Natural killer cell treated with Interleukin-12 subunit alpha and Interleukin-12 subunit beta and Interleukin-15 and Interleukin-18, amount 100 ng/mL, for 72 hours (primary cell): ENCODE measurements at regions not wholly inside any gene's neighbourhood (a gene's known extent, or its start where the extent isn't known, plus 50 kb on each side); places are given as distances from the start of the nearest gene placed in this dataset.

Source experiments
- ATAC-seq, 2 donors: fragments of 150-1000 bp; cut with Tn5 transposase in 1 of 2; sonication (Bioruptor Pico), chemical (Tn5 transposase) in 1 of 2; 2 replicates each; pipeline ENCODE4 v1.10.0; 2021
- DNase-seq: peaks from one replicate; pipeline ENCODE4 v3.0.0; 2022; ENCODE audit warnings: low spot score
- H3K27ac Mint-ChIP-seq, 2 donors: 1 replicate in 1 of 2; 2 replicates in 1 of 2; pipeline ENCODE4 v1.8.0; 2022; ENCODE audit warnings: mixed read lengths in 2 of 2, mild to moderate bottlenecking in 1 of 2, moderate library complexity in 1 of 2
- H3K27me3 Mint-ChIP-seq, 2 donors: 1 replicate in 1 of 2; 2 replicates in 1 of 2; pipeline ENCODE4 v1.8.0; 2022; ENCODE audit warnings: mixed read lengths in 2 of 2
- H3K36me3 Mint-ChIP-seq: one replicate; pipeline ENCODE4 v1.8.0; 2022; ENCODE audit warnings: mixed read lengths
- H3K4me1 Mint-ChIP-seq, 2 donors: 1 replicate in 1 of 2; 2 replicates in 1 of 2; pipeline ENCODE4 v1.8.0; 2022; ENCODE audit warnings: low read depth in 2 of 2, mixed read lengths in 2 of 2, mild to moderate bottlenecking in 1 of 2
- H3K4me3 Mint-ChIP-seq: one replicate; pipeline ENCODE4 v1.8.0; 2022; ENCODE audit warnings: mixed read lengths
- H3K9me3 Mint-ChIP-seq: 2 replicates; pipeline ENCODE4 v1.8.0; 2022; ENCODE audit warnings: mixed read lengths

- H3K27ac Mint-ChIP-seq = no peak overlapping the region
- H3K36me3 Mint-ChIP-seq = no peaks in the 10 kb centered on the region
- peaks cover 17% of the 10 kb centered on the region for H3K9me3 Mint-ChIP-seq
- no peak overlapping the region for H3K4me3 Mint-ChIP-seq
- no peaks in the 10 kb centered on the region for H3K27me3 Mint-ChIP-seq
- ATAC-seq (no peak), DNase-seq (no peak)
- no peaks in the 10 kb centered on the region for H3K4me1 Mint-ChIP-seq
These were observed 289.1 kb downstream of the RMST start for GRCh38 chr12:97751704-97752103.

- H3K27me3 Mint-ChIP-seq = no peaks in the 10 kb centered on the region
- no peaks in the 10 kb centered on the region for H3K4me1 Mint-ChIP-seq
These were observed 289.5 kb downstream of the RMST start for GRCh38 chr12:97752129-97752528.

GRCh38 chr12:97753332-97753731, 290.7 kb downstream of the RMST start:
- H3K4me1 Mint-ChIP-seq = no peaks in the 10 kb centered on the region
- DNase-seq = no peak
- no peak for ATAC-seq
- no peaks in the 10 kb centered on the region for H3K27me3 Mint-ChIP-seq
- H3K9me3 Mint-ChIP-seq = peaks cover 11% of the 10 kb centered on the region
- H3K36me3 Mint-ChIP-seq = no peaks in the 10 kb centered on the region
- H3K4me3 Mint-ChIP-seq = no peak overlapping the region
- H3K27ac Mint-ChIP-seq = no peak overlapping the region

More at GRCh38 chr12:97752129-97752528, 289.5 kb downstream of the RMST start:
- DNase-seq (no peak), ATAC-seq (no peak)
- Mint-ChIP-seq H3K27ac (no peak overlapping the region), H3K9me3 (peaks cover 17% of the 10 kb centered on the region), H3K36me3 (no peaks in the 10 kb centered on the region), H3K4me3 (no peak overlapping the region)

- H3K27me3 Mint-ChIP-seq = no peaks in the 10 kb centered on the region
- no peaks in the 10 kb centered on the region for H3K4me1 Mint-ChIP-seq
These were observed 291.7 kb downstream of the RMST start for GRCh38 chr12:97754306-97754705.

GRCh38 chr12:97756066-97756666, 293.6 kb downstream of the RMST start:
- H3K4me3 Mint-ChIP-seq = no peak overlapping the region
- no peaks in the 10 kb centered on the region for H3K36me3 Mint-ChIP-seq

More at GRCh38 chr12:97754306-97754705, 291.7 kb downstream of the RMST start:
- H3K27ac Mint-ChIP-seq = no peak overlapping the region
- H3K9me3 Mint-ChIP-seq = peaks cover 11% of the 10 kb centered on the region
- no peak overlapping the region for H3K4me3 Mint-ChIP-seq
- H3K36me3 Mint-ChIP-seq = no peaks in the 10 kb centered on the region
- DNase-seq = no peak
- no peak for ATAC-seq

GRCh38 chr12:97756741-97757140, 294.1 kb downstream of the RMST start:
- Mint-ChIP-seq H3K4me1 (no peaks in the 10 kb centered on the region), H3K27me3 (no peaks in the 10 kb centered on the region), H3K27ac (no peak overlapping the region), H3K9me3 (peaks cover 3% of the 10 kb centered on the region), H3K4me3 (no peak overlapping the region), H3K36me3 (no peaks in the 10 kb centered on the region)
- DNase-seq (no peak), ATAC-seq (no peak)

More at GRCh38 chr12:97756066-97756666, 293.6 kb downstream of the RMST start:
- H3K4me1 Mint-ChIP-seq = no peaks in the 10 kb centered on the region
- no peak for DNase-seq
- no peak overlapping the region for H3K27ac Mint-ChIP-seq
- ATAC-seq = no peak
- H3K9me3 Mint-ChIP-seq = peaks cover 6% of the 10 kb centered on the region
- H3K27me3 Mint-ChIP-seq = no peaks in the 10 kb centered on the region

- no peaks in the 10 kb centered on the region for H3K27me3 Mint-ChIP-seq
- H3K36me3 Mint-ChIP-seq = no peaks in the 10 kb centered on the region
- peaks cover 6% of the 10 kb centered on the region for H3K9me3 Mint-ChIP-seq
- no peak overlapping the region for H3K27ac Mint-ChIP-seq
- H3K4me3 Mint-ChIP-seq = no peak overlapping the region
- no peaks in the 10 kb centered on the region for H3K4me1 Mint-ChIP-seq
- DNase-seq (no peak), ATAC-seq (no peak)
These were observed 295.0 kb downstream of the RMST start for GRCh38 chr12:97757481-97758193.

- Mint-ChIP-seq H3K4me1 (no peaks in the 10 kb centered on the region), H3K4me3 (no peak overlapping the region), H3K27me3 (no peaks in the 10 kb centered on the region), H3K9me3 (peaks cover 6% of the 10 kb centered on the region), H3K27ac (no peak overlapping the region), H3K36me3 (no peaks in the 10 kb centered on the region)
- DNase-seq = no peak
- ATAC-seq = no peak
These were observed 295.5 kb downstream of the RMST start for GRCh38 chr12:97758194-97758501.

GRCh38 chr12:97758586-97758985, 296.0 kb downstream of the RMST start:
- Mint-ChIP-seq H3K9me3 (peaks cover 6% of the 10 kb centered on the region), H3K36me3 (no peaks in the 10 kb centered on the region), H3K4me1 (no peaks in the 10 kb centered on the region), H3K4me3 (no peak overlapping the region), H3K27me3 (no peaks in the 10 kb centered on the region), H3K27ac (no peak overlapping the region)
- no peak for DNase-seq
- no peak for ATAC-seq

GRCh38 chr12:97760601-97761000, 298.0 kb downstream of the RMST start:
- Mint-ChIP-seq H3K27ac (no peak overlapping the region), H3K27me3 (no peaks in the 10 kb centered on the region), H3K4me3 (no peak overlapping the region), H3K4me1 (no peaks in the 10 kb centered on the region), H3K9me3 (peaks cover 12% of the 10 kb centered on the region), H3K36me3 (no peaks in the 10 kb centered on the region)
- no peak for DNase-seq
- ATAC-seq = no peak

- no peak overlapping the region for H3K4me3 Mint-ChIP-seq
- no peaks in the 10 kb centered on the region for H3K4me1 Mint-ChIP-seq
- H3K27ac Mint-ChIP-seq = no peak overlapping the region
- ATAC-seq (no peak), DNase-seq (no peak)
- peaks cover 9% of the 10 kb centered on the region for H3K9me3 Mint-ChIP-seq
- H3K27me3 Mint-ChIP-seq = no peaks in the 10 kb centered on the region
- H3K36me3 Mint-ChIP-seq = no peaks in the 10 kb centered on the region
These were observed 300.5 kb downstream of the RMST start for GRCh38 chr12:97763113-97763512.

GRCh38 chr12:97764700-97765099, 302.1 kb downstream of the RMST start:
- no peak for DNase-seq
- Mint-ChIP-seq H3K4me3 (no peak overlapping the region), H3K27me3 (no peaks in the 10 kb centered on the region), H3K9me3 (peaks cover 9% of the 10 kb centered on the region), H3K36me3 (no peaks in the 10 kb centered on the region), H3K4me1 (no peaks in the 10 kb centered on the region), H3K27ac (no peak overlapping the region)
- no peak for ATAC-seq

- Mint-ChIP-seq H3K4me3 (no peak overlapping the region), H3K27me3 (no peaks in the 10 kb centered on the region), H3K27ac (no peak overlapping the region), H3K36me3 (no peaks in the 10 kb centered on the region), H3K4me1 (no peaks in the 10 kb centered on the region), H3K9me3 (peaks cover 7% of the 10 kb centered on the region)
- DNase-seq (no peak), ATAC-seq (no peak)
These were observed 304.7 kb downstream of the RMST start for GRCh38 chr12:97767347-97767746.

- Mint-ChIP-seq H3K27ac (no peak overlapping the region), H3K4me1 (no peaks in the 10 kb centered on the region), H3K4me3 (no peak overlapping the region), H3K36me3 (no peaks in the 10 kb centered on the region), H3K27me3 (no peaks in the 10 kb centered on the region), H3K9me3 (peaks cover 13% of the 10 kb centered on the region)
- ATAC-seq (no peak), DNase-seq (no peak)
These were observed 315.5 kb downstream of the RMST start for GRCh38 chr12:97778111-97778510.

- no peak for ATAC-seq
These were observed 318.7 kb downstream of the RMST start for GRCh38 chr12:97781342-97781741.

More at GRCh38 chr12:97781342-97781741, 318.7 kb downstream of the RMST start:
- peaks cover 13% of the 10 kb centered on the region for H3K9me3 Mint-ChIP-seq
- H3K4me1 Mint-ChIP-seq = no peaks in the 10 kb centered on the region
- H3K36me3 Mint-ChIP-seq = no peaks in the 10 kb centered on the region
- H3K27ac Mint-ChIP-seq = no peak overlapping the region
- no peak overlapping the region for H3K4me3 Mint-ChIP-seq
- no peaks in the 10 kb centered on the region for H3K27me3 Mint-ChIP-seq
- DNase-seq = no peak
